HepG2 (cell line): ENCODE measurements at regions not wholly inside any gene's neighbourhood (a gene's known extent, or its start where the extent isn't known, plus 50 kb on each side); places are given as distances from the start of the nearest gene placed in this dataset.

ENCODE experiments used
- ATAC-seq: fragments of 200-7000 bp; cut with Tn5 transposase; 3 replicates; pipeline ENCODE4 v1.9.1; 2020; ENCODE audit warnings: mild to moderate bottlenecking, moderate library complexity
- BruUV-seq: library from RNA; stranded (reverse); fragments of 400-500 nt; replicated peaks from 2 replicates; lab custom pipeline; 2021; lab: Mats Ljungman, UMichigan
- CTCF ChIA-PET: fragments of 300-600 bp; formaldehyde crosslinking; extraction: SDS; loops from one replicate; lab custom pipeline; 2021; ENCODE audit warnings: low total read pairs, inconsistent platforms, low intra/inter-chr PET ratio; lab: Yijun Ruan, JAX
- POLR2A ChIA-PET: fragments of 350-600 bp; sonication (Branson Sonifier 250); formaldehyde crosslinking; loops from one replicate; lab custom pipeline; 2020; ENCODE audit warnings: antibody characterized with exemption, inconsistent platforms; lab: Yijun Ruan, JAX
- DNase-seq: peaks from one replicate; pipeline ENCODE4 v3.0.0-alpha.2; 2015; ENCODE audit warnings: low spot score
- FAIRE-seq: peaks from 3 replicates; lab custom pipeline; 2011; peaks lifted over from hg19 to GRCh38; lab: Jason Lieb, UNC
- H2AFZ ChIP-seq: one replicate; pipeline ENCODE4 v1.6.1; 2011; ENCODE audit warnings: low read length, inconsistent platforms
- H3K27ac ChIP-seq: fragments of 300-600 bp; 3 replicates; pipeline ENCODE4 v1.8.0; 2011; ENCODE audit warnings: mixed run types, mild to moderate bottlenecking, mixed read lengths, low read length, inconsistent platforms; ENCODE audit not compliant: insufficient read depth; ENCODE audit errors: extremely low read length
- H3K27me3 ChIP-seq, 2 experiments: fragments of 200-600 bp in 1 of 2; 2 replicates in 1 of 2; 3 replicates in 1 of 2; pipeline versions ENCODE4 v1.6.0 to v1.8.0; 2011; ENCODE audit warnings: low read length in 2 of 2, mild to moderate bottlenecking in 2 of 2, moderate library complexity in 2 of 2, inconsistent platforms in 1 of 2; ENCODE audit not compliant: insufficient read depth in 2 of 2, control insufficient read depth in 1 of 2
- H3K36me3 ChIP-seq, 2 experiments: fragments of 200-600 bp in 1 of 2; replicated peaks in 1 of 2; 2 replicates in 1 of 2; 3 replicates in 1 of 2; pipeline versions ENCODE4 v1.5.1 to v1.8.0; 2011; ENCODE audit warnings: low read length in 2 of 2, inconsistent platforms in 1 of 2; ENCODE audit not compliant: insufficient read depth in 2 of 2, control insufficient read depth in 1 of 2
- H3K4me1 ChIP-seq: 2 replicates; pipeline ENCODE4 v1.5.1; 2012; ENCODE audit warnings: low read length, inconsistent platforms; ENCODE audit not compliant: insufficient read depth
- H3K4me2 ChIP-seq: 2 replicates; pipeline ENCODE4 v1.6.0; 2011; ENCODE audit warnings: low read depth, low read length, inconsistent platforms
- H3K4me3 ChIP-seq, 3 experiments: fragments of 200-600 bp in 1 of 3; sonication (generic), shearing (Covaris generic) in 1 of 3; replicated peaks in 1 of 3; 2 replicates each; pipeline ENCODE4 v1.5.1; 2011 to 2016; ENCODE audit warnings: low read length in 3 of 3, inconsistent platforms in 2 of 3, low read depth in 2 of 3, mild to moderate bottlenecking in 2 of 3, control low read depth in 1 of 3, mixed read lengths in 1 of 3; ENCODE audit not compliant: insufficient read depth in 1 of 3
- H3K79me2 ChIP-seq: one replicate; pipeline ENCODE4 v1.6.1; 2011; ENCODE audit warnings: low read length, inconsistent platforms; ENCODE audit not compliant: insufficient read depth
- H3K9ac ChIP-seq: 2 replicates; pipeline ENCODE4 v1.6.0; 2011; ENCODE audit warnings: mild to moderate bottlenecking, low read depth, low read length, inconsistent platforms; ENCODE audit not compliant: insufficient read depth
- H3K9me3 ChIP-seq: 2 replicates; pipeline ENCODE4 v1.5.1; 2012; ENCODE audit warnings: mild to moderate bottlenecking, low read length
- H4K20me1 ChIP-seq: 2 replicates; pipeline ENCODE4 v1.6.0; 2011; ENCODE audit warnings: inconsistent platforms, mild to moderate bottlenecking, low read length, moderate library complexity; ENCODE audit not compliant: insufficient read depth
- ARNT ChIP-seq: fragments of 450-650 bp; IDR thresholded peaks from 2 replicates; pipeline ENCODE4 v1.6.1; 2017
- GMEB1 ChIP-seq: sonication (generic); formaldehyde crosslinking; IDR thresholded peaks from 2 replicates; pipeline ENCODE4 v1.5.1; 2020; ENCODE audit warnings: missing genetic modification reagents, mild to moderate bottlenecking, borderline replicate concordance
- JARID2 ChIP-seq: sonication (generic); formaldehyde crosslinking; IDR thresholded peaks from 2 replicates; pipeline ENCODE4 v1.8.1; 2023; ENCODE audit warnings: missing genetic modification reagents, inconsistent platforms; ENCODE audit not compliant: insufficient replicate concordance
- NCOA2 ChIP-seq: sonication (generic); formaldehyde crosslinking; IDR thresholded peaks from 2 replicates; pipeline ENCODE4 v1.8.0; 2022; ENCODE audit warnings: inconsistent platforms
- TCF12 ChIP-seq, 2 experiments: fragments of 450-650 bp in 1 of 2; sonication (generic) in 1 of 2; formaldehyde crosslinking in 1 of 2; IDR thresholded peaks; 2 replicates each; pipeline versions ENCODE4 v1.6.1 to v1.8.0; 2017 to 2022; ENCODE audit warnings: antibody characterized with exemption in 1 of 2, mild to moderate bottlenecking in 1 of 2, missing genetic modification reagents in 1 of 2, moderate library complexity in 1 of 2
- TFDP1 ChIP-seq: IDR thresholded peaks from 2 replicates; pipeline ENCODE4 v1.6.1; 2016; ENCODE audit warnings: missing compliant biosample characterization, missing genetic modification reagents, borderline replicate concordance
- XRCC5 ChIP-seq: fragments of 200-400 bp; formaldehyde crosslinking; optimal IDR thresholded peaks from 2 replicates; pipeline ENCODE3; 2017; ENCODE audit warnings: mild to moderate bottlenecking, low read length
- WGBS: methylation state at CpG from one replicate; pipeline ENCODE4 v1.1.6; 2017; ENCODE audit warnings: low lambda C conversion rate; 5-methylcytosine and 5-hydroxymethylcytosine counted together
- in situ Hi-C: cut with HindIII; loops from 2 replicates; pipeline ENCODE4 v1.10.0; 2017; ENCODE audit warnings: low pct_unique_long_range_greater_than_20kb; ENCODE audit not compliant: extremely low pct_ligation_motif_present
- intact Hi-C: fragments of 100-400 bp; cut with micrococcal nuclease; formaldehyde crosslinking; loops from one replicate; pipeline ENCODE4 v1.10.0; 2022; ENCODE audit not compliant: unreplicated experiment

GRCh38 chr21:43362321-43362791 is 64.6 kb downstream of the SIK1 start:
- H3K27ac ChIP-seq: no peak overlapping the region
- no peak overlapping the region for H2AFZ ChIP-seq
- DNase-seq (no peak), ATAC-seq (no peak), FAIRE-seq (no peak)
- H3K4me3 ChIP-seq: no peak overlapping the region
- no TSS peak for BruUV-seq
- H3K36me3 ChIP-seq: no peaks in the 10 kb centered on the region
- TF ChIP-seq TFDP1: no peak
- TF ChIP-seq JARID2: no peak
- no peak for TF ChIP-seq ARNT
- no peak for TF ChIP-seq GMEB1 (CRISPR knock-in tag)
- TF ChIP-seq TCF12 (IDR thresholded peaks at IDR 0.05): no peak
- no peak for TF ChIP-seq TCF12 (CRISPR knock-in tag; IDR thresholded peaks at IDR 0.05)
- TF ChIP-seq XRCC5: no peak
- TF ChIP-seq NCOA2 (CRISPR knock-in tag): no peak
- TF ChIP-seq, all 625 proteins: peak for 0
- H3K9me3 ChIP-seq: no peaks in the 10 kb centered on the region
- in situ Hi-C loops (no loop called here), intact Hi-C loops (loop anchor here (2.0 kb wide), 1 partner anchor 70 kb away; no protein-coding TSS in a partner anchor)
- peaks cover 9 to 69% of the 10 kb centered on the region in 2 experiments; a peak in 3 of 5 replicates for H3K27me3 ChIP-seq
- H3K9ac ChIP-seq: no peak overlapping the region
- ChIA-PET POLR2A (no interaction called here), CTCF (no interaction called here)
- H3K79me2 ChIP-seq: no peaks in the 10 kb centered on the region
- no peaks in the 10 kb centered on the region for H4K20me1 ChIP-seq
- 73% methylated on average over 31 of the region's 35 CpGs for WGBS
- peaks cover 46% of the 10 kb centered on the region for H3K4me1 ChIP-seq
- no peak overlapping the region for H3K4me2 ChIP-seq
